ENCODE measurements at regions not wholly inside any gene's neighbourhood (a gene's known extent, or its start where the extent isn't known, plus 50 kb on each side); places are given as distances from the start of the nearest gene placed in this dataset.

- no peak overlapping the region for H3K4me2 ChIP-seq
- no peak overlapping the region for H3K4me3 ChIP-seq
- H4K20me1 ChIP-seq (ENCODE audit: insufficient read depth, poor library complexity, severe bottlenecking): no peaks in the 10 kb centered on the region
- no peaks in the 10 kb centered on the region for H3K4me1 ChIP-seq (ENCODE audit: insufficient read depth)
- TF ChIP-seq CTCF (IDR thresholded peaks at IDR 0.05; ENCODE audit: poor library complexity) (no peak), EZH2 (IDR thresholded peaks at IDR 0.05; ENCODE audit: borderline replicate concordance) (no peak), EZH2phosphoT487 (IDR thresholded peaks at IDR 0.05; ENCODE audit: low read depth, severe bottlenecking, unreplicated experiment) (no peak)
- 47% methylated on average over 1 of the region's 1 CpG for whole genome bisulfite sequencing (ENCODE audit: low lambda C conversion rate, missing lambda C conversion rate)
- H3K27me3 ChIP-seq: no peaks in the 10 kb centered on the region
- no peaks in the 10 kb centered on the region for H3K9me2 ChIP-seq (replicated peaks; ENCODE audit: insufficient read depth)
- H3K27ac ChIP-seq: no peak overlapping the region
- H3K36me3 ChIP-seq (replicated peaks; ENCODE audit: insufficient read depth, low read depth): no peaks in the 10 kb centered on the region
- DNase-seq (ENCODE audit: low spot score): peak; percentile 13
- no peaks in the 10 kb centered on the region for H3K79me2 ChIP-seq
- H3K9me3 ChIP-seq (ENCODE audit: low read depth): no peaks in the 10 kb centered on the region
- no peak overlapping the region for H2AFZ ChIP-seq
Measured at GRCh38 chr13:105735281-105735680, 800.2 kb downstream of the EFNB2 start.

GRCh38 chr13:105732806-105733529 lies 802.5 kb downstream of the EFNB2 start:
- Histone ChIP-seq H3K36me3 (replicated peaks; ENCODE audit: insufficient read depth, low read depth) (no peaks in the 10 kb centered on the region), H3K9me2 (replicated peaks; ENCODE audit: insufficient read depth) (no peaks in the 10 kb centered on the region), H4K20me1 (ENCODE audit: insufficient read depth, poor library complexity, severe bottlenecking) (no peaks in the 10 kb centered on the region), H3K4me1 (ENCODE audit: insufficient read depth) (no peaks in the 10 kb centered on the region), H2AFZ (no peak overlapping the region), H3K9me3 (ENCODE audit: low read depth) (no peaks in the 10 kb centered on the region), H3K79me2 (no peaks in the 10 kb centered on the region), H3K4me3 (no peak overlapping the region), H3K27me3 (no peaks in the 10 kb centered on the region), H3K27ac (no peak overlapping the region), H3K4me2 (no peak overlapping the region)
- WGBS (ENCODE audit: low lambda C conversion rate, missing lambda C conversion rate): 91% methylated on average over 5 of the region's 5 CpGs
- no peak for DNase-seq (ENCODE audit: low spot score)
- TF ChIP-seq EZH2 (IDR thresholded peaks at IDR 0.05; ENCODE audit: borderline replicate concordance): no peak
- TF ChIP-seq CTCF (IDR thresholded peaks at IDR 0.05; ENCODE audit: poor library complexity): no peak
- TF ChIP-seq EZH2phosphoT487 (IDR thresholded peaks at IDR 0.05; ENCODE audit: low read depth, severe bottlenecking, unreplicated experiment): no peak

GRCh38 chr13:105725887-105726286 lies 809.6 kb downstream of the EFNB2 start:
- H3K9me3 ChIP-seq (ENCODE audit: low read depth): no peaks in the 10 kb centered on the region
- no peaks in the 10 kb centered on the region for H4K20me1 ChIP-seq (ENCODE audit: insufficient read depth, poor library complexity, severe bottlenecking)
- no peak for TF ChIP-seq EZH2 (IDR thresholded peaks at IDR 0.05; ENCODE audit: borderline replicate concordance)
- no peak for TF ChIP-seq EZH2phosphoT487 (IDR thresholded peaks at IDR 0.05; ENCODE audit: low read depth, severe bottlenecking, unreplicated experiment)
- TF ChIP-seq CTCF (IDR thresholded peaks at IDR 0.05; ENCODE audit: poor library complexity): no peak
- H3K4me3 ChIP-seq: no peak overlapping the region
- no peak for DNase-seq (ENCODE audit: low spot score)
- no peak overlapping the region for H2AFZ ChIP-seq
- H3K27me3 ChIP-seq: no peaks in the 10 kb centered on the region
- no peaks in the 10 kb centered on the region for H3K4me1 ChIP-seq (ENCODE audit: insufficient read depth)
- WGBS (ENCODE audit: low lambda C conversion rate, missing lambda C conversion rate): 93% methylated on average over 8 of the region's 8 CpGs
- H3K27ac ChIP-seq: no peak overlapping the region
- no peaks in the 10 kb centered on the region for H3K9me2 ChIP-seq (replicated peaks; ENCODE audit: insufficient read depth)
- H3K79me2 ChIP-seq: no peaks in the 10 kb centered on the region
- H3K36me3 ChIP-seq (replicated peaks; ENCODE audit: insufficient read depth, low read depth): no peaks in the 10 kb centered on the region
- no peak overlapping the region for H3K4me2 ChIP-seq

Data from hepatocyte (in vitro differentiated cells).